ENCODE measurements at regions not wholly inside any gene's neighbourhood (a gene's known extent, or its start where the extent isn't known, plus 50 kb on each side); places are given as distances from the start of the nearest gene placed in this dataset.

DNA sequence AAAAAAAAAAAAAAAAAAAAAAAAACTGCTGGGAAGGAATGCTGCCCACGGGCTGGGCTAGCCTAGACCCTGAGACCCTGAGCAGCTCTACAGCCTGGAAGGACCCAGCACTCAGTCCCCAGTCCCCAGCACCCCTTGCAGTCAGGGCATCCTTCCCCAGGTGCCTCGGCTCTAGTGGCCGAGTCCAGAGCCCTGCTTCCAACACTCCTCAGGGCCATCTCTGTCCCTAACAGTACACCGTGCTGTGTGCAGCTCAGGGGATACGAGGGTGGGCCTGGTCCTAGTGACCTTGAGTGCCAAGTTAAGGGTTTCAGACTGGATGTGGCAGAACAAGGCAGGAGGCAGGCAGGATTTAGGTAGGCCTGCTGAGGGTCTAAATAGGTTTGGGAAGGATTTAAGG is 50.2 kb upstream of the LRP8 start:
- Histone ChIP-seq H3K4me1 (peaks cover 20% of the 10 kb centered on the region), H3K9me3 (replicated peaks) (no peaks in the 10 kb centered on the region), H3K36me3 (no peaks in the 10 kb centered on the region), H3K4me3 (no peak overlapping the region), H3K27ac (replicated peaks) (no peak overlapping the region), H3K27me3 (ENCODE audit: low read depth) (peaks cover 72% of the 10 kb centered on the region)
- no peak for DNase-seq
- TF ChIP-seq, protein P1, sequence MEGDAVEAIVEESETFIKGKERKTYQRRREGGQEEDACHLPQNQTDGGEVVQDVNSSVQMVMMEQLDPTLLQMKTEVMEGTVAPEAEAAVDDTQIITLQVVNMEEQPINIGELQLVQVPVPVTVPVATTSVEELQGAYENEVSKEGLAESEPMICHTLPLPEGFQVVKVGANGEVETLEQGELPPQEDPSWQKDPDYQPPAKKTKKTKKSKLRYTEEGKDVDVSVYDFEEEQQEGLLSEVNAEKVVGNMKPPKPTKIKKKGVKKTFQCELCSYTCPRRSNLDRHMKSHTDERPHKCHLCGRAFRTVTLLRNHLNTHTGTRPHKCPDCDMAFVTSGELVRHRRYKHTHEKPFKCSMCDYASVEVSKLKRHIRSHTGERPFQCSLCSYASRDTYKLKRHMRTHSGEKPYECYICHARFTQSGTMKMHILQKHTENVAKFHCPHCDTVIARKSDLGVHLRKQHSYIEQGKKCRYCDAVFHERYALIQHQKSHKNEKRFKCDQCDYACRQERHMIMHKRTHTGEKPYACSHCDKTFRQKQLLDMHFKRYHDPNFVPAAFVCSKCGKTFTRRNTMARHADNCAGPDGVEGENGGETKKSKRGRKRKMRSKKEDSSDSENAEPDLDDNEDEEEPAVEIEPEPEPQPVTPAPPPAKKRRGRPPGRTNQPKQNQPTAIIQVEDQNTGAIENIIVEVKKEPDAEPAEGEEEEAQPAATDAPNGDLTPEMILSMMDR (IDR thresholded peaks at IDR 0.05; ENCODE audit: borderline replicate concordance), result no peak
- intact Hi-C loops (cut with micrococcal nuclease), result no loop called here

DNA sequence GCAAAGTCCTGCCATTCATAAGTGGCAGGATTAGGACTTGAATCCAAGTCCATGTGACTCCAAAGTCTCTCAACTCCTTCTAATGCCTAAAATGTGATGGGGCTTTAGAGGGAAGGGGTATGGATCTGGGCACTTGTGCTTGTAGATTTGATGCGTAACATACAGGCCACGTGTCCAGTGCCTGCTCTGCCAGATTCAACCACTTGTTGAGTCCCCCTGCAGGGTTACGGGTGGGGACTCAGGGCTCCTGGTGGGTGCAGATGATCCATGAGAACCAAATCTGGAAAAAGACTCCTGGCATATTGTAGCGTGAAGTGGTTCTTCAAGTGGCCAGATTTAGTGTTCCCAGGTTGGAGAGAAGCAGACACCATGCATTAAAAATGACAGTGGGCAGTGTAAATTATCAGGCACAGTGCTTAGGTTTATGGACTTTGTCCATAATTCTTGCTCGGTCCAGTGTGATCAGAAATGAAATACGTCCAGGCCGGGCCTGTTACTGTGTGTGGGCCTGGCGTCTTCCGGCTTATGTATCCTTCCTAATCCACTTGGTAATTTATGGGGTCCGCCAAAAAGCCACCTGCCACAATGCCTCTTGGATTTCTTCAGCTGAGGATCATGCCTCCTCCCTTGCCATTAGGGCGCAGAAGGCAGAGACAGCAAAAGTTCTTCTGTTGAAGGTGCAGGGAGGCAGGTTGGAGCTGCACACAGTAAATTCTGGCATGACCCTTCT is 51.2 kb upstream of the LRP8 start:
- TF ChIP-seq, protein P1 (IDR thresholded peaks at IDR 0.05; ENCODE audit: borderline replicate concordance), result no peak
- Histone ChIP-seq H3K4me3 (no peak overlapping the region), H3K36me3 (no peaks in the 10 kb centered on the region), H3K4me1 (peaks cover 20% of the 10 kb centered on the region), H3K27me3 (ENCODE audit: low read depth) (peaks cover 73% of the 10 kb centered on the region), H3K9me3 (replicated peaks) (no peaks in the 10 kb centered on the region), H3K27ac (replicated peaks) (no peak overlapping the region)
- intact Hi-C loops (cut with micrococcal nuclease), result no loop called here
- no peak for DNase-seq

DNA sequence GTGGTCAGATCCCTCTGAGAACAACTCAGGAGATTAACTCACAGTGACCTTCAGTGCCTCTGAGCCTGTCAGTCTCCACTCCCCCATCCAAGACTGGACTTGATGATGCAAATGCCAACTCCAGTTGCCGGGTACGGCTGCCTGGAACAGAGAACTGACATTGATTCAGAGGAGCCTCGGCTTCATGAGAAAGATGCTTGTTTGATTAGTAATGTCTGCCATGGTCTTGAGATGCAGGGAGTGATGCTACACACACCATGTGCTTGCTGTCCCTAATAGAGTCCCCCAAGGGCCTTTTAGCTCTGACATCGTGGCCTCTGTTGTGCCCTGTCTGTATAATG is 51.8 kb upstream of the LRP8 start:
- H3K27ac ChIP-seq (replicated peaks), result no peak overlapping the region
- H3K4me3 ChIP-seq, result no peak overlapping the region
- DNase-seq, result no peak
- H3K4me1 ChIP-seq, result peaks cover 20% of the 10 kb centered on the region
- no peaks in the 10 kb centered on the region for H3K9me3 ChIP-seq (replicated peaks)
- peaks cover 73% of the 10 kb centered on the region for H3K27me3 ChIP-seq (ENCODE audit: low read depth)
- intact Hi-C loops (cut with micrococcal nuclease), result no loop called here
- TF ChIP-seq, protein P1 (IDR thresholded peaks at IDR 0.05; ENCODE audit: borderline replicate concordance), result no peak
- no peaks in the 10 kb centered on the region for H3K36me3 ChIP-seq

DNA sequence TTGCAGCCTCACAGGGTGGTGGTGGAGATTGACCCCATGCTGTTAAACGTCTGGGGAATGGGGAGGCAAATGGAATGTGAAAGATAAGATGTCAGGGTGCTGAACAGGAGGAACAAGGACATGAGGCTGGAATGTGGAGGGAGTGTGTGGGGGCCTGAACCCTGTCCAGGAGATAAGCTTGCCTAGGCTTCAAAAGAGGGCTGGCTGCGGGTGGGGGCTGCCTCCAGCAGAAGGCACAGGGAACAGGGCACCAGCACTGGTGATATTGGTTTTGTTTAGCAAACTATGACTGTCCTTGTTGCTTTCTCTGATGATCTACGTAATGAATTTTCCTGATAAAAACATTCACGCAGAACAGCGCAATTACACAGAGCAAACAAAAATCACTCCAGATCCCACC is 52.4 kb upstream of the LRP8 start:
- H3K4me1 ChIP-seq, result peaks cover 20% of the 10 kb centered on the region
- intact Hi-C loops (cut with micrococcal nuclease), result no loop called here
- H3K27me3 ChIP-seq (ENCODE audit: low read depth), result peaks cover 73% of the 10 kb centered on the region
- no peaks in the 10 kb centered on the region for H3K36me3 ChIP-seq
- no peak overlapping the region for H3K4me3 ChIP-seq
- no peak overlapping the region for H3K27ac ChIP-seq (replicated peaks)
- no peaks in the 10 kb centered on the region for H3K9me3 ChIP-seq (replicated peaks)
- DNase-seq, result no peak
- TF ChIP-seq, protein P1 (IDR thresholded peaks at IDR 0.05; ENCODE audit: borderline replicate concordance), result no peak

DNA sequence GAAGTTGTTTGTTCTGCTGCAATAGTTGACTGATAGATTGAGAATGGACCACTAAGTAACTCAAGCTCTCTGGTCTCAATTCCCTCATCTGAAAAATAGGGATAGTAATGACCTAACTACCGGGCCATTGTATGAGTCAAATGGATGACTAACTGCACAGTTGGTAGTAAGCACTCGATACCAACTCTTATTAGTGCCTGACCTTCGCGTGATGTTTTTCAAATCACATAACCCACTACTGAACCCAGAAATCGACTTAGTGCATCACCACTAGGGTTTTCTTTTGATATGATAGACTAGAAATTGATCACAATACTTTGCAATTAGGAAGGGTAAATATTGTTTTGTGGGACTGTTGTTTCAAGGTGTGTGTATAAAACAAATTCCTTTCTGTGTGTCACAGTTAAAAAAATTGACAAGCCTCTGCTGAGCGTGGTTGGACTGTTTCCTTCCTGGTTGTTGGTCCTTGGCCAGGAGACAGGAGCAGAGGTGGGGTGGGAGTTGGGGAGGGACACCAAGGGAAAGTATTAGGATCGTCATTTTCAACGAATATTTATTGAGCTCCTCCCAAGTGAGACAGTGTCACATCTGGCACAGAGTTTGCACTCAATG is 54.0 kb upstream of the LRP8 start:
- H3K36me3 ChIP-seq, result no peaks in the 10 kb centered on the region
- H3K9me3 ChIP-seq (replicated peaks), result peaks cover 4% of the 10 kb centered on the region
- peaks cover 14% of the 10 kb centered on the region for H3K4me1 ChIP-seq
- TF ChIP-seq, protein P1 (IDR thresholded peaks at IDR 0.05; ENCODE audit: borderline replicate concordance), result no peak
- no peak overlapping the region for H3K27ac ChIP-seq (replicated peaks)
- H3K4me3 ChIP-seq, result no peak overlapping the region
- DNase-seq, result no peak
- peaks cover 69% of the 10 kb centered on the region for H3K27me3 ChIP-seq (ENCODE audit: low read depth)
- intact Hi-C loops (cut with micrococcal nuclease), result no loop called here
